Esophagus muscularis mucosa (tissue), 3 donors: ENCODE measurements at regions not wholly inside any gene's neighbourhood (a gene's known extent, or its start where the extent isn't known, plus 50 kb on each side); places are given as distances from the start of the nearest gene placed in this dataset.

Experiments
- CTCF ChIP-seq, 3 experiments: fragments of 200-600 bp in 2 of 3; fragments of 450-650 bp in 1 of 3; sonication (generic) in 2 of 3; IDR thresholded peaks; one replicate each; pipeline ENCODE4 v1.5.1; 2017 to 2019; ENCODE audit warnings: antibody characterized with exemption in 3 of 3, mild to moderate bottlenecking in 2 of 3, moderate library complexity in 1 of 3
- POLR2A ChIP-seq: fragments of 450-650 bp; IDR thresholded peaks from one replicate; pipeline ENCODE4 v1.6.1; 2017; ENCODE audit warnings: antibody characterized with exemption, moderate library complexity, mild to moderate bottlenecking, low read depth
- POLR2AphosphoS5 ChIP-seq, 2 donors: sonication (generic); formaldehyde crosslinking; IDR thresholded peaks; one replicate each; pipeline ENCODE4 v1.6.1; 2017; ENCODE audit warnings: antibody characterized with exemption in 2 of 2

DNA sequence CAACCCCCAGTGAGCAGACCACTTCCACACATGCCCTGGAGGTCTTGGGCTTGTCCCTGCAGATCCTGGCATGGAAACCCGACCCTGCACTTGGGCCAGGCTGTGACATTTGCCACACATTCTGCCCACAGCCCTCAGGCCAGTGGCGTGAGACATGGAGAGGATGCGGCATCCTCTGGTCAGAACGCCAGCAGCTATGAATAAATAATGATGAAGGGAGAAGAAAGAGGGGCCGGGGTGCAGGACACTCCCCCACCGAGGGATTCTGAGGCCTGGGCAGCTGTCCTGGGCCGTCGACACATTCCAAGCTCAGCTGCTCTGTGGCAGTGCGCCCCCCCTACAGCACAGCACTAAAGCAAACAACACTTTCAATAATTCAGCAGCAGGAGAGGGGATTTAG lies 148.8 kb downstream of the ENGASE start:
- no peak for TF ChIP-seq CTCF (IDR thresholded peaks at IDR 0.05)
- TF ChIP-seq POLR2A = no peak
- TF ChIP-seq POLR2AphosphoS5 (IDR thresholded peaks at IDR 0.05) = no peak
